NCI-H1417 treated with DMSO at 0.1 percent for 48 hours (cell line): ENCODE measurements at regions not wholly inside any gene's neighbourhood (a gene's known extent, or its start where the extent isn't known, plus 50 kb on each side); places are given as distances from the start of the nearest gene placed in this dataset.
A peak's percentile ranks its signal among the peaks of the same experiment; 100 is the strongest.
"Not testable (repeated sequence)": the region's sequence is repeated elsewhere in the genome, so short reads cannot be mapped to it uniquely, and the experiment has no call there.

Experiments
- DNase-seq: peaks from one replicate; lab custom pipeline; 2025; lab: John Stamatoyannopoulos, UW

- no peak for DNase-seq
Observed at GRCh38 chr13:61215116-61215515, 200.5 kb downstream of the PCDH20 start.

GRCh38 chr13:61214551-61214950, 201.1 kb downstream of the PCDH20 start:
- no peak for DNase-seq

- not testable (repeated sequence) for DNase-seq
Observed at GRCh38 chr13:61205898-61206297, 209.8 kb downstream of the PCDH20 start.

GRCh38 chr13:61204025-61204424, 211.6 kb downstream of the PCDH20 start:
- DNase-seq, result no peak

- no peak for DNase-seq
Observed at GRCh38 chr13:61202042-61202441, 213.6 kb downstream of the PCDH20 start.

GRCh38 chr13:61192826-61193225, 222.8 kb downstream of the PCDH20 start:
- DNase-seq, result no peak

- DNase-seq, result no peak
Observed at GRCh38 chr13:61188057-61188456, 227.6 kb downstream of the PCDH20 start.

- no peak for DNase-seq
Observed at GRCh38 chr13:61187471-61187870, 228.2 kb downstream of the PCDH20 start.

GRCh38 chr13:61183670-61184069, 232.0 kb downstream of the PCDH20 start:
- peak; percentile 78 for DNase-seq

GRCh38 chr13:61180234-61180633, 235.4 kb downstream of the PCDH20 start:
- no peak for DNase-seq

GRCh38 chr13:61179741-61180140, 235.9 kb downstream of the PCDH20 start:
- DNase-seq, result no peak

GRCh38 chr13:61170856-61171255, 244.8 kb downstream of the PCDH20 start:
- no peak for DNase-seq

- no peak for DNase-seq
Observed at GRCh38 chr13:61162636-61163035, 253.0 kb downstream of the PCDH20 start.

- no peak for DNase-seq
Observed at GRCh38 chr13:61162106-61162505, 253.5 kb downstream of the PCDH20 start.

- DNase-seq, result no peak
Observed at GRCh38 chr13:61156753-61157152, 258.9 kb downstream of the PCDH20 start.

GRCh38 chr13:61151062-61151461, 264.6 kb downstream of the PCDH20 start:
- no peak for DNase-seq

GRCh38 chr13:61149331-61149730, 266.3 kb downstream of the PCDH20 start:
- no peak for DNase-seq

GRCh38 chr13:61148691-61149315, 266.8 kb downstream of the PCDH20 start:
- DNase-seq, result no peak

- DNase-seq, result no peak
Observed at GRCh38 chr13:61148211-61148610, 267.4 kb downstream of the PCDH20 start.

- DNase-seq, result no peak
Observed at GRCh38 chr13:61146571-61146970, 269.1 kb downstream of the PCDH20 start.

GRCh38 chr13:61146158-61146557, 269.5 kb downstream of the PCDH20 start:
- DNase-seq, result no peak

GRCh38 chr13:61144834-61145593, 270.6 kb downstream of the PCDH20 start:
- DNase-seq, result no peak

- no peak for DNase-seq
Observed at GRCh38 chr13:61144301-61144700, 271.3 kb downstream of the PCDH20 start.

GRCh38 chr13:61142506-61142905, 273.1 kb downstream of the PCDH20 start:
- DNase-seq, result no peak
